HepG2 (cell line): ENCODE measurements at regions not wholly inside any gene's neighbourhood (a gene's known extent, or its start where the extent isn't known, plus 50 kb on each side); places are given as distances from the start of the nearest gene placed in this dataset.

Source experiments
- ATF4 ChIP-seq, 2 experiments: fragments of 450-650 bp in 1 of 2; sonication (generic) in 1 of 2; formaldehyde crosslinking; IDR thresholded peaks; 2 replicates each; pipeline versions ENCODE4 v1.5.0 to v1.8.0; 2020 to 2022; ENCODE audit warnings: mild to moderate bottlenecking in 1 of 2, missing genetic modification reagents in 1 of 2
- ATRX ChIP-seq: sonication (generic); formaldehyde crosslinking; IDR thresholded peaks from 2 replicates; pipeline ENCODE4 v1.4.0; 2020; ENCODE audit warnings: missing genetic modification reagents, borderline replicate concordance
- CEBPB ChIP-seq: IDR thresholded peaks from 2 replicates; pipeline ENCODE4 v1.6.1; 2011; ENCODE audit warnings: low read depth, low read length, improper control_type of control experiment, borderline replicate concordance
- E2F5 ChIP-seq: sonication (generic); formaldehyde crosslinking; conservative IDR thresholded peaks from 2 replicates; pipeline ENCODE4 v1.4.0; 2020; ENCODE audit warnings: missing genetic modification reagents
- NCOA2 ChIP-seq: sonication (generic); formaldehyde crosslinking; IDR thresholded peaks from 2 replicates; pipeline ENCODE4 v1.8.0; 2022; ENCODE audit warnings: inconsistent platforms
- PPARG ChIP-seq: conservative IDR thresholded peaks from 2 replicates; pipeline ENCODE4 v1.6.1; 2016; ENCODE audit warnings: missing biosample characterization, missing genetic modification reagents
- SALL1 ChIP-seq: sonication (generic); formaldehyde crosslinking; IDR thresholded peaks from 2 replicates; pipeline ENCODE4 v1.8.0; 2022; ENCODE audit warnings: mild to moderate bottlenecking, missing genetic modification reagents
- SOX6 ChIP-seq, 2 experiments: fragments of 450-650 bp in 1 of 2; sonication (generic) in 1 of 2; formaldehyde crosslinking in 1 of 2; IDR thresholded peaks; 2 replicates each; pipeline versions ENCODE4 v1.4.0 to v1.6.1; 2017 to 2020; ENCODE audit warnings: antibody characterized with exemption in 1 of 2, mild to moderate bottlenecking in 1 of 2, missing genetic modification reagents in 1 of 2
- STAT6 ChIP-seq: sonication (generic); formaldehyde crosslinking; IDR thresholded peaks from 2 replicates; pipeline ENCODE4 v1.4.0; 2020; ENCODE audit warnings: missing genetic modification reagents, mild to moderate bottlenecking, borderline replicate concordance
- TCF7 ChIP-seq: sonication (generic); IDR thresholded peaks from 2 replicates; pipeline ENCODE4 v1.6.1; 2016; ENCODE audit warnings: antibody characterized with exemption, low read depth
- ZKSCAN1 ChIP-seq: fragments of 150-350 bp; IDR thresholded peaks from 2 replicates; pipeline ENCODE4 v1.6.1; 2014; ENCODE audit warnings: low read length

- TF ChIP-seq SOX6 (IDR thresholded peaks at IDR 0.05) (no peak), SOX6 (CRISPR knock-in tag; IDR thresholded peaks at IDR 0.05) (peak; percentile 15; the same call in 1 of the 2 replicates), NCOA2 (no peak), CEBPB (peak; percentile 63; the same call in 1 of the 2 replicates), SALL1 (CRISPR knock-in tag) (peak; percentile 18; the same call in 1 of the 2 replicates), ATF4 (CRISPR knock-in tag; IDR thresholded peaks at IDR 0.05) (peak in 1 of 2 experiments; percentile 72; a peak in 2 of 4 replicates), STAT6 (no peak), TCF7 (peak; percentile 71), PPARG (CRISPR knock-in tag) (no peak), ATRX (CRISPR knock-in tag) (no peak), ZKSCAN1 (no peak), E2F5 (CRISPR knock-in tag) (no peak)
- TF ChIP-seq, all 625 proteins: peak for 13
Observed at GRCh38 chr5:109567374-109568044, 122.2 kb upstream of the MAN2A1 start (continued).
